DOHH2 (cell line): ENCODE measurements at regions not wholly inside any gene's neighbourhood (a gene's known extent, or its start where the extent isn't known, plus 50 kb on each side); places are given as distances from the start of the nearest gene placed in this dataset.

Experiments
- H3F3A ChIP-seq: fragments of 200-600 bp; sonication (generic), shearing (Covaris generic); 2 replicates; pipeline ENCODE4 v1.6.0; 2016; ENCODE audit warnings: antibody characterized with exemption, mild to moderate bottlenecking; ENCODE audit not compliant: control insufficient read depth, insufficient read depth
- H3K27ac ChIP-seq: fragments of 200-600 bp; sonication (generic); 2 replicates; pipeline ENCODE4 v1.5.1; 2014; ENCODE audit warnings: low read depth, mild to moderate bottlenecking, low read length, moderate library complexity
- H3K27me3 ChIP-seq: fragments of 200-600 bp; sonication (generic); 2 replicates; pipeline ENCODE4 v1.6.1; 2014; ENCODE audit warnings: mild to moderate bottlenecking, low read length, mixed read lengths; ENCODE audit not compliant: control insufficient read depth
- H3K36me3 ChIP-seq: fragments of 200-600 bp; sonication (generic); 2 replicates; pipeline ENCODE4 v1.6.1; 2014; ENCODE audit warnings: mild to moderate bottlenecking, low read length, moderate library complexity, mixed read lengths; ENCODE audit not compliant: control insufficient read depth
- H3K4me1 ChIP-seq: fragments of 200-600 bp; sonication (generic); 2 replicates; pipeline ENCODE4 v1.6.1; 2014; ENCODE audit warnings: mild to moderate bottlenecking, low read length, mixed read lengths; ENCODE audit not compliant: control insufficient read depth
- H3K4me2 ChIP-seq: fragments of 200-600 bp; sonication (generic); 2 replicates; pipeline ENCODE4 v1.6.0; 2014; ENCODE audit warnings: mild to moderate bottlenecking, low read length, moderate library complexity
- H3K4me3 ChIP-seq: fragments of 200-600 bp; sonication (generic); 2 replicates; pipeline ENCODE4 v1.5.1; 2014; ENCODE audit warnings: mild to moderate bottlenecking, low read length, mixed read lengths
- H3K79me2 ChIP-seq: fragments of 200-600 bp; sonication (generic); 2 replicates; pipeline ENCODE4 v1.6.1; 2014; ENCODE audit warnings: mild to moderate bottlenecking, low read length, mixed read lengths; ENCODE audit not compliant: control insufficient read depth
- H3K9me2 ChIP-seq: fragments of 200-600 bp; sonication (generic); replicated peaks from 2 replicates; pipeline ENCODE4 v1.6.1; 2014; ENCODE audit warnings: mild to moderate bottlenecking, low read length, mixed read lengths; ENCODE audit not compliant: control insufficient read depth
- H3K9me3 ChIP-seq: fragments of 200-600 bp; sonication (generic); 2 replicates; pipeline ENCODE4 v1.6.1; 2014; ENCODE audit warnings: antibody characterized with exemption, low read length, mixed read lengths; ENCODE audit not compliant: control insufficient read depth, insufficient read depth
- H4K20me1 ChIP-seq: fragments of 200-600 bp; sonication (generic); 2 replicates; pipeline ENCODE4 v1.6.0; 2014; ENCODE audit warnings: low read depth, mild to moderate bottlenecking, antibody characterized with exemption, low read length, moderate library complexity; ENCODE audit not compliant: control insufficient read depth, insufficient read depth
- EZH2phosphoT487 ChIP-seq: fragments of 200-600 bp; sonication (generic); IDR thresholded peaks from 2 replicates; pipeline ENCODE4 v1.6.1; 2017; ENCODE audit warnings: borderline replicate concordance, mild to moderate bottlenecking, antibody characterized with exemption, low read length, moderate library complexity, mixed read lengths
- TF ChIP-seq, protein P1 (sequence below): fragments of 200-600 bp; sonication (generic); IDR thresholded peaks from one replicate; pipeline ENCODE4 v1.5.1; 2014; ENCODE audit warnings: antibody characterized with exemption, mild to moderate bottlenecking, low read depth, low read length; ENCODE audit not compliant: poor library complexity, severe bottlenecking

DNA sequence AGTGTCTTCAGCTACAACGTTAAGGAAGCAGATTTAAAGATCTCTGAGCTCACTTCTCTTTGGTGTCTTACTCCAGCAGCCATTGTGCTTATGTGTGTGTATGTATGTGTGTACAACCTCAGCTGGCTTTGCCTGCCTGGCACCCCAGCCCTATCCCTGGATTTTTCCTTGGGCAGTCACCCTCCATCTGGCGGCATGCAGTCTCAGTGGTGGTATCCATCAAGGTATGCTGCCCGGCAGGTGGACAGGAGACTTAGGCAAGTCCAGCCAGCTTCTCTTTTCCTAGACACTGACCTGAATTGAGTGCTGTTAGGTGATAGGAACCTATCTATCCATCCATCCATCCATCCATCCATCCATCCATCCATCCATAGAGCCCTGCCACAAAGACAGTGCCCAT is 280.8 kb upstream of the CCL2 start:
- Histone ChIP-seq H3K4me3 (no peak overlapping the region), H4K20me1 (no peaks in the 10 kb centered on the region), H3F3A (no peaks in the 10 kb centered on the region), H3K4me2 (no peak overlapping the region), H3K27ac (no peak overlapping the region), H3K9me3 (no peaks in the 10 kb centered on the region; the same call in 1 of the 2 replicates), H3K27me3 (no peaks in the 10 kb centered on the region), H3K36me3 (no peaks in the 10 kb centered on the region), H3K79me2 (no peaks in the 10 kb centered on the region), H3K9me2 (no peaks in the 10 kb centered on the region), H3K4me1 (no peaks in the 10 kb centered on the region)
- TF ChIP-seq EZH2phosphoT487 = no peak
- TF ChIP-seq, protein P1, sequence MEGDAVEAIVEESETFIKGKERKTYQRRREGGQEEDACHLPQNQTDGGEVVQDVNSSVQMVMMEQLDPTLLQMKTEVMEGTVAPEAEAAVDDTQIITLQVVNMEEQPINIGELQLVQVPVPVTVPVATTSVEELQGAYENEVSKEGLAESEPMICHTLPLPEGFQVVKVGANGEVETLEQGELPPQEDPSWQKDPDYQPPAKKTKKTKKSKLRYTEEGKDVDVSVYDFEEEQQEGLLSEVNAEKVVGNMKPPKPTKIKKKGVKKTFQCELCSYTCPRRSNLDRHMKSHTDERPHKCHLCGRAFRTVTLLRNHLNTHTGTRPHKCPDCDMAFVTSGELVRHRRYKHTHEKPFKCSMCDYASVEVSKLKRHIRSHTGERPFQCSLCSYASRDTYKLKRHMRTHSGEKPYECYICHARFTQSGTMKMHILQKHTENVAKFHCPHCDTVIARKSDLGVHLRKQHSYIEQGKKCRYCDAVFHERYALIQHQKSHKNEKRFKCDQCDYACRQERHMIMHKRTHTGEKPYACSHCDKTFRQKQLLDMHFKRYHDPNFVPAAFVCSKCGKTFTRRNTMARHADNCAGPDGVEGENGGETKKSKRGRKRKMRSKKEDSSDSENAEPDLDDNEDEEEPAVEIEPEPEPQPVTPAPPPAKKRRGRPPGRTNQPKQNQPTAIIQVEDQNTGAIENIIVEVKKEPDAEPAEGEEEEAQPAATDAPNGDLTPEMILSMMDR = no peak

DNA sequence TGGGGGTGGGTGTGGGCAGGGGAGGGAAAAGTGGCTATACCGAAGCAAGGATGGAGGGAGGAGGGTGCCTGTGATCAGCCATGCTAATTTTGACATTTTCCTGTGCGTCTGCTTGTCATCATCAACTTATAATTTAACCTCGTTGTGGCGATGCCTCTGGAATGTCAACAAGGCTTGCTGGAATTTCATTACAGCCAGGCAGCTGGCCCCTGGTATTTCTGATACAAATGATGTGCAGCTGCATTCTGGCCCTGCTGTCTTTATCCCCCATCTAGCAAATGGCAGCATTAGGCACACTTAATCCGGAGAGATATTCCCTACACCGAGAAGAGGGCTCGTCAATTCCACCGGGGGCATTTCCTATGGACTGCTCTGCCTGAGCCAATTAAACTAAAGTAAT is 278.3 kb upstream of the CCL2 start:
- H3K4me3 ChIP-seq = no peak overlapping the region
- H4K20me1 ChIP-seq = no peaks in the 10 kb centered on the region
- no peaks in the 10 kb centered on the region for H3K79me2 ChIP-seq
- H3K36me3 ChIP-seq = no peaks in the 10 kb centered on the region
- no peaks in the 10 kb centered on the region for H3K9me2 ChIP-seq
- H3K9me3 ChIP-seq = no peaks in the 10 kb centered on the region; the same call in 1 of the 2 replicates
- TF ChIP-seq, protein P1 = no peak
- TF ChIP-seq EZH2phosphoT487 = no peak
- no peaks in the 10 kb centered on the region for H3K4me1 ChIP-seq
- H3K27ac ChIP-seq = no peak overlapping the region
- no peaks in the 10 kb centered on the region for H3F3A ChIP-seq
- H3K27me3 ChIP-seq = no peaks in the 10 kb centered on the region
- no peak overlapping the region for H3K4me2 ChIP-seq

DNA sequence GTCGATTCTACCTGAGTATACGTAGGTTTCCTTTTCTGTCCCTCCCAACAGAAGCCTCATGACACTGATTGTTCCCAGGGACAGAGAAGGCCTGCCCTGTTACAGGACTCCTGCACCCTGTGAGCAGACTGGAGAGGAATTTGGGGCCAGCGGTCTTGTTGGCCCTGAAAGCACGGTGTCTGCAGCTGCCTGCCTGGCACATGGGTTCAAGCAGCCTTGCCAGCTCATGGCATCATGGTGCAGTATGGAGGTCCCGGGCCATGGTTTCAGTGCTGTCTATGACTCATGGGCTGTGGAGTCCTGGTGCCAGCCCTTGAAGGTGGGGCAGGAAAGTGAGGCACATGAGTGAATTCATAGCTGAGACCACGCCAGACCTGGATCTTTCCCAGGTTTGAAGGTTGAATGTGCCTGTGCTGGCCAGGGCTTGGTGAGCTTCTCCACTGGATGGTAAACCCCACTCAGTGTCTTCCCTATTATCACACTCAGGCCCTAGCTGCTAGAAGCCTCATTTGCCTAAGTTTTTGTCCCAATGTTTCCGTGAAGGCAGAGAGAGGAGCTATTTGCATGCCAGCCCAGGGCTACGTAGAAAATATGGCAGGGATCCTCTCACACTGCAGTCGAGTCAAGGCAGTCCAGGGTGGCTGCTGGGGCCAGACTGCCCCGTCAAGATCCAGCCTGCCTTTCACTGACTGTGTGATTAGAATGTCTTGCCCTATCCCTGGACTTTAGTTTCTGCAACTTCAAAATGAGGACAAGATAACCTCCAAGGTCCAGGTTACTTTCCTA is 277.2 kb upstream of the CCL2 start:
- Histone ChIP-seq H4K20me1 (no peaks in the 10 kb centered on the region), H3K4me3 (no peak overlapping the region), H3K79me2 (no peaks in the 10 kb centered on the region), H3K9me3 (no peaks in the 10 kb centered on the region; the same call in 1 of the 2 replicates), H3K36me3 (no peaks in the 10 kb centered on the region), H3K27ac (no peak overlapping the region), H3K27me3 (no peaks in the 10 kb centered on the region), H3K4me2 (no peak overlapping the region), H3F3A (no peaks in the 10 kb centered on the region), H3K9me2 (no peaks in the 10 kb centered on the region), H3K4me1 (no peaks in the 10 kb centered on the region)
- TF ChIP-seq, protein P1 = no peak
- no peak for TF ChIP-seq EZH2phosphoT487
